HG03442 (cell line): ENCODE measurements at regions not wholly inside any gene's neighbourhood (a gene's known extent, or its start where the extent isn't known, plus 50 kb on each side); places are given as distances from the start of the nearest gene placed in this dataset.

ENCODE experiments used
- ATAC-seq: cut with Tn5 transposase; IDR thresholded peaks from one replicate; pipeline ENCODE4 v1.9.1; 2021; ENCODE audit warnings: mild to moderate bottlenecking, moderate library complexity; ENCODE audit not compliant: unreplicated experiment

- ATAC-seq = no peak
These were observed 315.6 kb upstream of the NR2F2 start for GRCh38 chr15:96014939-96015338.

DNA sequence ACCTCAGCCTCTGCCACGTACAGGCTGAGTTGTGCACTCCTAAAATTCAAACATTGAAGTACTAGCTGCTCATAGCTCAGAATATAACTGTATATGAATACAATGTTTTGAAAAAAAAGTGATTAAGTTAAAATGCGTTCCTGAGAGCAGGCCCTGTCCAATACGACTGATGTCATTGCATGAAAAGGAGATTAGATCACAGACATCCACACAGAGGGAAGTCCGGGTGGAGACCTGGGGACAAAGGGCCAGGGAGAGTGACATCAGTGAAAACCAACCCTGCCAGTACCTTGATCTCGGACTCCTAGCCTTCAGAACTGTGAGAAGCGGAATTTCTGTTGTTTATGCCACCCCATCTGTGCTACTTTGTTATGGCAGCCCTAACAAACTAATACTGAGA lies 311.4 kb upstream of the NR2F2 start:
- no peak for ATAC-seq

- no peak for ATAC-seq
These were observed 310.4 kb upstream of the NR2F2 start for GRCh38 chr15:96020133-96020532.

GRCh38 chr15:96020797-96021196 lies 309.7 kb upstream of the NR2F2 start:
- no peak for ATAC-seq

GRCh38 chr15:96023081-96023480 lies 307.4 kb upstream of the NR2F2 start:
- no peak for ATAC-seq

DNA sequence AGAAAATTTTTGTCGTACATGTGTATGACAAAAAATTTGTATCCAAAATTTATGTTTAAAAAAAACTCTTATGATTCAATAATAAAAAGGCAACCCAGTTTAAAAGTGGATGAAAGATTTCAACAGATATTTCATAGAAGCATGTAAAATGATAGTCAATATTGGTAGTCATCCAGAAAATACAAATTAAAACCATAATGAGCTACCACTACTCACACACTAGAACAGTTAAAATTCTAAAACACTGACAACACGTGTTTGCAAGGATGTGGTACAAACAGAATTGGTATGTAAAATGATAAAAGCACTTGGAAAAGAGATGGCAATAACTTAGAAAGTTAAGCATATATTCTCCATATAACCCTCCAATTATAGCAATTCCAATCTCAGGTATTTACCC lies 303.0 kb upstream of the NR2F2 start:
- ATAC-seq = no peak

DNA sequence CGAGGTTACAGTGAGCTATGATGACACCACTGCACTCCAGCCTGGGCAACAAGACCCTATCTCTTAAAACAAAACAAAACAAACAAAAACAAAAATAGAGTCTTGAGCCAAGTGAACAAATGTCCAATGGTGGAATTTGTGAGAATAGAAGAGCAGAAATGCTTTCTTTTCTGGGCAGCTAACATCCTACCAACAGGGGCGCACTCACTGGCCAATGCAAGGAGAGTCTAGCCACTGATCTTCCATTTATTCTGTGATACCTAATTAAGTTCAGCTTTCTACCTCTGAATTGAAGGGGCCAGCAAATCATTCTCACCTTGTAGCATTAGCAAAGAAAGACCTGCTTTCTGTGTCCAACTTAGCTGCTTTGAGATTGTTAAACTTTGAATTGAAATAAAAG lies 301.9 kb upstream of the NR2F2 start:
- ATAC-seq = no peak

DNA sequence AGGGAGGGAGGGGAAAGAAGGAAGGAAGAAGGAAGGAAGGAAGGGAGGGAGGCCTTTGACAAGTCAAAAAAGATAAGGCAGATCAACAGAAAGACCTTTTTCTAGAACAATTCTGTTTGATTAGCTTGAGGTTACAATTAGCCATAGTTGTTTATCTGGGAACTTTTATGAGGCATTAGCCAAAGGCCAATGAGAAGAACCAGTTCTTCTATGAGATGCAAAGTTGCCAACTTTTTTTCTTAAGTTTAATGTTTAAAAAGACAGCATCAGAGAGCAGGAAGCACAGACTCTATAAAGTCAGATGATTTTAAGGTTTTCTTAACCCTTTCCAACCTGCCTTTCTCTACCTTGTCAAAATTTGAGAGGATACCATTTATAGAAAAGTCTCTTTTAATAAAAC lies 301.3 kb upstream of the NR2F2 start:
- no peak for ATAC-seq

DNA sequence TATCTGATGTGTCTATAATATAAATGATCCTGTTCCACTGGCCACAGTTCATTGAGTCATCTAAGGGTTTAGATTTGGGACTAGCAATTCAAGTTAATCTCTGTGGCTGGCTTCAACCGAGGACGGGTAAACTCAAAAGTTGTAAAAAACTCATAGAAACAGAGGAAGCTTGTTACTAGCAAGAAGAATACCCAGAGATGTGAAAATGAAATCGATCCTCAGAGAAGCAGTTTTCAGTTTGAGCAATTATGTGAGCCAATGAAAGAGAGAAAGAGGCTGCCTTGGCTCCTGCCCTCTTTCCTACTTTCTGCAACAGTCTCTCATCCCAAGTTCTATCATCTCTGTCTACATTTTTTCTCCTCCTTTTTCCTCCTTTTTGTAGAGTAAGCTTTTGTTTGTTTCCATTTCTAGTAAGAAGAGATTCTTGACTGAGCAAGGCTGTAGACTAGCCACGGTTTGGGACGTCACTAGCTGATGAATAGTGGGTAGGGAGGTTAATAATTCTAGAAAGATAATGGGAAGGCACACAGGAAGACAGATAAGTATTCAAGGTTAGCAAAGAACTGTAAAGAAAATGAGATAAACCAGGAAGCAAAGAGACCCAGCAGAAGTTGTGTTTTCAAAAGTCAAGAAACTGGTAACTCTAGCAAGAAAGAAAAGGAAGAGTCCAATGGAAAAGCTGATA lies 298.9 kb upstream of the NR2F2 start:
- no peak for ATAC-seq

- no peak for ATAC-seq
These were observed 295.4 kb upstream of the NR2F2 start for GRCh38 chr15:96035091-96035490.

- ATAC-seq = no peak
These were observed 294.9 kb upstream of the NR2F2 start for GRCh38 chr15:96035635-96036034.

- peak; percentile 54 for ATAC-seq
These were observed 292.9 kb upstream of the NR2F2 start for GRCh38 chr15:96037584-96037983.

- ATAC-seq = no peak
These were observed 292.4 kb upstream of the NR2F2 start for GRCh38 chr15:96038131-96038530.

DNA sequence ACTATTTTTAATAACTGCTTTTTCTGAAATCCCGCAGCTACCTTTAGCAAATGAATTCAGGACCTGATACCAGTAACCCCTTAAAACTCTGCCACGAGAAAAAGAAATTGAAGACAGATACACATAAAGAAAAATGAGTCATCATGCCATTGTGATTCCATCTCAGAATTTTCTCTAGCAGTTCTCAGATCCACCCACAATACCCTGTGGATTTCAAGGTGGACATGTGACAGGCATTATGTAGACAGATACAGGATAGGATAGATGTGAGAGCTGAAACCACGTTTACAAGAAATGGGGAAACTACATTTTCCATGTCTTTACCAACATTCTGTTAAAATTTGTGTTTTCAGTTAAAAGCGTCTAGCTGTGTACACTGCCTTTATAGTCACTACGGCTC lies 291.9 kb upstream of the NR2F2 start:
- ATAC-seq = peak; percentile 48

DNA sequence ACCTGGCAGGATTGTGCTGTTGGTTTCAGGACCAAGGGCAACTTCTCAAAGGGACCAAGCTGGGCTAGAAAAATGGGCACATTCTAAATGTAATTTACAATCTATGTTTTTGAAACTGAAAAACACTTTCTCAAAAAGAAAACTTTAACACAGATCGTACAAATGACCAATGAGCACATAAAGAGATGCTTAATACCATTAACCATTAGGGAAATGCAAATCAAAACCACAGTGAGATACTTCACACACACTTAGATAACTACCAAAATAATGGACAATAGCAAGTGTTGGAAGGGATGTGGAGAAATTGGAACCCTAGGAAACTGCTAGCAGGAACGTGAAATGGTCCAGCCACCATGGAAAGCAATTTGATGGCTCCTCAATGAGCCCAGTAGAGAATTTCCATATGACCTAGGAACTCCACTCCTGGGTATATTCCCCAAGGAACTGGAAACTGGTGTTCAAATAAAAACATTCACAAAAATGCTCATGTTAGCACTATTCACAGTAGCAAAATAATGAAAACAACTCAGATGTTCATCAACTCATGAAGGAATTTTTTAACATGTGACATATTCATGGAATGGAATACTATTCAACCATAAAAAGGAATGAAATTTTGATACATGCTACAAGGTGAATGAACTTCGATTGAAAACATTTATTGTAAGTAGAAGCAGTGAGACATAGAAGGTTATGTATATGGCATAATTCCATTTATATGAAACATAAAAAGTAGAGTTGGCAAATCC lies 288.3 kb upstream of the NR2F2 start:
- ATAC-seq = no peak

DNA sequence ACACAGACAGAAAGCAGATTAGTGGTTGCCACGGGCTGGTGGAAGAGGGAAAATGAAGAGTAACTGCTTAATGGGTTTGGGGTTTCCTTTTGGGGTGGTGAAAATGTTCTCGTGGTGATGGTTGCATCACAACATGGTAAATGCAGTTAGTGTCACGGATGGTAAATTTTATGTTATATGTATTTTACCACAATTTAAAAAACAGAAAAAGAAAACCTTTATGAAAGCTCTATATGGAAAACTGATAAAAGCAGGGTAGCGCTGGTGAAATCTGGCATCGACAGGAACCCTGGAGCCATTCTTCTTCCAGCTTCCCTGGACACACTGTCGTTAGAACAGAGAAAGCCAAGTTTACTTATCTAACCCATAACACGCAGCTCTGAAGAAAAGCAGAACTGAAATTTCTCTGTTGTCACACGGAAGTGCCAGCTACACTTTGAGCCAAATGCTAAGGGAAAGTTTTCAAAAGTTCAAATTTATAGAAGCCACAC lies 287.7 kb upstream of the NR2F2 start:
- peak; percentile 69 for ATAC-seq

DNA sequence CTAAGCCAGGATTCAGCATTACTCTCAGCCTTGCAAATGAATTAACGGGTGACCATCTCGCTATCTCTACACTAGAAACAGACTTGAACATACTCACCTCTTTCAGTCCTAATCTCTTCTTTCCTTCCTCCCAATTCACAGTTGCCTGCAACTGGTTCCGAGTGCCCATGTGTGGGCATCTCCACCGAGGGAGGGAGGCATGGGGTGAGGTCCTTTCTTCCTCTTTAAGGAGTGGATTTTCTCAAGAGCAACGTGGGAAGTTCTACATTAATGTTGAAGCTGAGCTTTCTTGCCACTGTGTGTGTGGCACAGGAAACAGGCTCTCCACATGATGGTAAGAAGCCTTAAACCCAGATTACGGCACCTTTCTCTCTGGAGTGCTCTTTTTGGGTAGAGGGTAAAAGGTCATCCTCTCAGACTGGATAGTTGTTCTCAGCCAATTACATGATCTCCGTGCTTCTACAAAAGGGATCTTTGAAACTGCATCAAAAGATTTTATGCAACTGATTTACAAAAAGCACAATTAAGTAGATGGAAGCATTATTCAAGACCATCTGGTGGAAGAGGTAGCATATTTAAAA lies 286.8 kb upstream of the NR2F2 start:
- no peak for ATAC-seq

- ATAC-seq = no peak
These were observed 283.8 kb upstream of the NR2F2 start for GRCh38 chr15:96046620-96047240.

DNA sequence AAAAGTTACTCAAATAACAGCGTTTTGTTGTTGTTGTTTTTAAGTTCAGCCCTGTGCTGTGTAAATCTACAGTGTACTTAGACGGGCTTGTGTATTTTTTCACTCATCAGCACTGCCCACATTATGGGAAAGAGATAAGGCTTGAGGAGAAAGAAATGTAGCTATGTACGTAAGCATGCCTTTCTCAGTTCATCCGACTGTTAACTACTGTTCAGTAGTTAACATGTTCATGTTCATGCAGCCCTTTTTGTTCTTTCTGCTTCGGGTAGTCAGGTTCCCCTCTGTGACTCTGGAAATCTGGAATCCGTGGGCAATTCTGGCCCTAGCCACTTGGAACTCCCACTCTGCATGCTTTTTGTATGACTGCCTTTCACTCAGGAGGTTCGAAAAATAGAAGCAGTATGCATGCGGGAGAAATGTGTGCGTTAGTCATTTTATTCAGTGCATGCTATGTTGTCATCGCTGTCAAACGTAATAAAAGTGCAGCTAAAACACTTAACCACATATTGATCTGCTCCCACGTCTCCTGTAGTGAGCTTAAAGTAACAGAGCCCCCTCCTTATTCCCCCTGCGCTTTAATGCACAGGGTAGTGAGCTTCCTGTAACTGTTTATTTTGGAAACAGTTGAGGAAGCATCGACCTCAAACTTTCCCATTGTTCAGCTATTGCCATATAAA lies 283.1 kb upstream of the NR2F2 start:
- no peak for ATAC-seq

DNA sequence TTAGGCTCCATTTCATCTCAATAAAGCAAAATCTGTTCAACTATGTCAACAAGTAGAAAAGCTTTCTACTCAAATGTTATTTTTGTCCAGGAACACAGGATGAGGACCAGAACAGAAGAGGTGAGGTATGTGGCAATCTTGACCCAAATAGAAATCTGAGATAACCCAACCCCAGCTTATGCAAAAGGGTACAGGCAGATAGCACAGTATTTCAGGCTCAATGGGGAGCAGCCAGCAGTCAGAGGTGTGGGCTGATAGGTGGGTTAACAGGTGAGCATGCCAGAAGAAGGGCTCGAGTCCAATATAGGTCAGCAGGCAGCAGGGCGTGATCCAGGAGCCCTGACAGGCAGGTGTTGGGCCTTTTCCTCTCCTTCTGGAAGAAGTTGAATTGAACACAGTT lies 281.2 kb upstream of the NR2F2 start:
- ATAC-seq = no peak

- no peak for ATAC-seq
These were observed 280.7 kb upstream of the NR2F2 start for GRCh38 chr15:96049766-96050165.
